ENCODE measurements at regions not wholly inside any gene's neighbourhood (a gene's known extent, or its start where the extent isn't known, plus 50 kb on each side); places are given as distances from the start of the nearest gene placed in this dataset.

DNA sequence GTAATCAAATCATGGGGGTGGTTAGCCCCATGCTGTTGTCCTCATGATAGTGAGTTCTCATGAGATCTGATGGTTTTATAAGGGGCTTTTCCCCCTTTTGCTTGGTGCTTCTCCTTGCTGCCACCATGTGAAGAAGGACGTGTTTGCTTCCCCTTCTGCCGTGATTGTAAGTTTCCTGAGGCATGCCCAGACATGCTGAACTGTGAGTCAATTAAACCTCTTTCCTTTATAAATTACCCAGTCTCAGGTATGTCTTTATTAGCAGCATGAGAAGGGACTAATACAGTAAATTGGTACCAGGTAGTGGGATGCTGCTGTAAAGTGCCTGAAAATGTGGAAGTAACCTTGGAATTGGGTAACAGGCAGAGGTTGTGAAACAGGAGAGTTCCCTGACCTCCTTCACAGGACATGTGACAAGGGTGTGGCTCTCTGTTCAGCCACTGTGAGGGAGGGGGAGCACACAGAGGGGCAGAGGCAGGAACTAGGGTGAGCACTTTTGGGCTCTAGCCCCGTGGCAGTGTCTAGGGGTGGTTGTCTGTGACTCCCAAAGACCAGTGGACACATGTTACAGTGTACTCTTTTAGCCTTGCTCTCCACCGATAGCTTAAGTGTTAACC, 105.3 kb downstream of the BACH1 start (continued):
- TF ChIP-seq ETV1 (tag; conservative IDR thresholded peaks at IDR 0.05; ENCODE audit: low read depth) (no peak), ZNF583 (CRISPR knock-in tag; IDR thresholded peaks at IDR 0.05) (no peak), NR3C1 (CRISPR knock-in tag; IDR thresholded peaks at IDR 0.05) (no peak), TRIM24 (IDR thresholded peaks at IDR 0.05) (peak; percentile 68 to 76), SP1 (CRISPR knock-in tag; IDR thresholded peaks at IDR 0.05) (no peak), STAG1 (CRISPR knock-in tag; IDR thresholded peaks at IDR 0.05; ENCODE audit: borderline replicate concordance) (no peak), NCOA6 (IDR thresholded peaks at IDR 0.05) (no peak), CTBP1 (IDR thresholded peaks at IDR 0.05; ENCODE audit: borderline replicate concordance) (0 out of 2 replicates have a peak, but pooled peaks have one; percentile 37), SMARCC2 (IDR thresholded peaks at IDR 0.05; ENCODE audit: low read depth) (no peak), BRF1 (IDR thresholded peaks at IDR 0.05; ENCODE audit: borderline replicate concordance, extremely low read depth, insufficient read length) (no peak), ZNF445 (CRISPR knock-in tag; IDR thresholded peaks at IDR 0.05; ENCODE audit: low read depth) (no peak), ZNF197 (CRISPR knock-in tag; IDR thresholded peaks at IDR 0.05; ENCODE audit: low read depth) (no peak), RNF2 (IDR thresholded peaks at IDR 0.05) (no peak)
- TF ChIP-seq, protein P1, sequence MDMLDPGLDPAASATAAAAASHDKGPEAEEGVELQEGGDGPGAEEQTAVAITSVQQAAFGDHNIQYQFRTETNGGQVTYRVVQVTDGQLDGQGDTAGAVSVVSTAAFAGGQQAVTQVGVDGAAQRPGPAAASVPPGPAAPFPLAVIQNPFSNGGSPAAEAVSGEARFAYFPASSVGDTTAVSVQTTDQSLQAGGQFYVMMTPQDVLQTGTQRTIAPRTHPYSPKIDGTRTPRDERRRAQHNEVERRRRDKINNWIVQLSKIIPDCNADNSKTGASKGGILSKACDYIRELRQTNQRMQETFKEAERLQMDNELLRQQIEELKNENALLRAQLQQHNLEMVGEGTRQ (CRISPR knock-in tag; IDR thresholded peaks at IDR 0.05) = peak; percentile 53
- TF ChIP-seq, protein P2, sequence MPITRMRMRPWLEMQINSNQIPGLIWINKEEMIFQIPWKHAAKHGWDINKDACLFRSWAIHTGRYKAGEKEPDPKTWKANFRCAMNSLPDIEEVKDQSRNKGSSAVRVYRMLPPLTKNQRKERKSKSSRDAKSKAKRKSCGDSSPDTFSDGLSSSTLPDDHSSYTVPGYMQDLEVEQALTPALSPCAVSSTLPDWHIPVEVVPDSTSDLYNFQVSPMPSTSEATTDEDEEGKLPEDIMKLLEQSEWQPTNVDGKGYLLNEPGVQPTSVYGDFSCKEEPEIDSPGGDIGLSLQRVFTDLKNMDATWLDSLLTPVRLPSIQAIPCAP (CRISPR knock-in tag; IDR thresholded peaks at IDR 0.05; ENCODE audit: borderline replicate concordance) = no peak
- TF ChIP-seq, protein P3, sequence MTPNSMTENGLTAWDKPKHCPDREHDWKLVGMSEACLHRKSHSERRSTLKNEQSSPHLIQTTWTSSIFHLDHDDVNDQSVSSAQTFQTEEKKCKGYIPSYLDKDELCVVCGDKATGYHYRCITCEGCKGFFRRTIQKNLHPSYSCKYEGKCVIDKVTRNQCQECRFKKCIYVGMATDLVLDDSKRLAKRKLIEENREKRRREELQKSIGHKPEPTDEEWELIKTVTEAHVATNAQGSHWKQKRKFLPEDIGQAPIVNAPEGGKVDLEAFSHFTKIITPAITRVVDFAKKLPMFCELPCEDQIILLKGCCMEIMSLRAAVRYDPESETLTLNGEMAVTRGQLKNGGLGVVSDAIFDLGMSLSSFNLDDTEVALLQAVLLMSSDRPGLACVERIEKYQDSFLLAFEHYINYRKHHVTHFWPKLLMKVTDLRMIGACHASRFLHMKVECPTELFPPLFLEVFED (CRISPR knock-in tag; conservative IDR thresholded peaks at IDR 0.05) = no peak
- TF ChIP-seq, protein P4, sequence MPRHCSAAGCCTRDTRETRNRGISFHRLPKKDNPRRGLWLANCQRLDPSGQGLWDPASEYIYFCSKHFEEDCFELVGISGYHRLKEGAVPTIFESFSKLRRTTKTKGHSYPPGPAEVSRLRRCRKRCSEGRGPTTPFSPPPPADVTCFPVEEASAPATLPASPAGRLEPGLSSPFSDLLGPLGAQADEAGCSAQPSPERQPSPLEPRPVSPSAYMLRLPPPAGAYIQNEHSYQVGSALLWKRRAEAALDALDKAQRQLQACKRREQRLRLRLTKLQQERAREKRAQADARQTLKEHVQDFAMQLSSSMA (CRISPR knock-in tag; IDR thresholded peaks at IDR 0.05) = no peak
- TF ChIP-seq, protein P5, sequence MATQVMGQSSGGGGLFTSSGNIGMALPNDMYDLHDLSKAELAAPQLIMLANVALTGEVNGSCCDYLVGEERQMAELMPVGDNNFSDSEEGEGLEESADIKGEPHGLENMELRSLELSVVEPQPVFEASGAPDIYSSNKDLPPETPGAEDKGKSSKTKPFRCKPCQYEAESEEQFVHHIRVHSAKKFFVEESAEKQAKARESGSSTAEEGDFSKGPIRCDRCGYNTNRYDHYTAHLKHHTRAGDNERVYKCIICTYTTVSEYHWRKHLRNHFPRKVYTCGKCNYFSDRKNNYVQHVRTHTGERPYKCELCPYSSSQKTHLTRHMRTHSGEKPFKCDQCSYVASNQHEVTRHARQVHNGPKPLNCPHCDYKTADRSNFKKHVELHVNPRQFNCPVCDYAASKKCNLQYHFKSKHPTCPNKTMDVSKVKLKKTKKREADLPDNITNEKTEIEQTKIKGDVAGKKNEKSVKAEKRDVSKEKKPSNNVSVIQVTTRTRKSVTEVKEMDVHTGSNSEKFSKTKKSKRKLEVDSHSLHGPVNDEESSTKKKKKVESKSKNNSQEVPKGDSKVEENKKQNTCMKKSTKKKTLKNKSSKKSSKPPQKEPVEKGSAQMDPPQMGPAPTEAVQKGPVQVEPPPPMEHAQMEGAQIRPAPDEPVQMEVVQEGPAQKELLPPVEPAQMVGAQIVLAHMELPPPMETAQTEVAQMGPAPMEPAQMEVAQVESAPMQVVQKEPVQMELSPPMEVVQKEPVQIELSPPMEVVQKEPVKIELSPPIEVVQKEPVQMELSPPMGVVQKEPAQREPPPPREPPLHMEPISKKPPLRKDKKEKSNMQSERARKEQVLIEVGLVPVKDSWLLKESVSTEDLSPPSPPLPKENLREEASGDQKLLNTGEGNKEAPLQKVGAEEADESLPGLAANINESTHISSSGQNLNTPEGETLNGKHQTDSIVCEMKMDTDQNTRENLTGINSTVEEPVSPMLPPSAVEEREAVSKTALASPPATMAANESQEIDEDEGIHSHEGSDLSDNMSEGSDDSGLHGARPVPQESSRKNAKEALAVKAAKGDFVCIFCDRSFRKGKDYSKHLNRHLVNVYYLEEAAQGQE (IDR thresholded peaks at IDR 0.05; ENCODE audit: borderline replicate concordance) = no peak
- TF ChIP-seq, protein P5 (CRISPR knock-in tag; IDR thresholded peaks at IDR 0.05; ENCODE audit: low read depth) = no peak
